ENCODE measurements at regions not wholly inside any gene's neighbourhood (a gene's known extent, or its start where the extent isn't known, plus 50 kb on each side); places are given as distances from the start of the nearest gene placed in this dataset.

- no peak overlapping the region for H3K4me3 ChIP-seq (ENCODE audit: insufficient read depth in 1 of 2, low read depth in 1 of 2, low read length in 2 of 2)
- H2AK5ac ChIP-seq (ENCODE audit: low read length, severe bottlenecking): no peak overlapping the region
- no peak overlapping the region for H2BK12ac ChIP-seq (ENCODE audit: low read length in 2 of 2)
- H3K23ac ChIP-seq (ENCODE audit: low read length in 2 of 2): no peak overlapping the region
- H3K27ac ChIP-seq (ENCODE audit: low read length, poor library complexity, severe bottlenecking): no peak overlapping the region
- no peak overlapping the region for H3K14ac ChIP-seq (ENCODE audit: low read length in 2 of 2)
- H2AFZ ChIP-seq (ENCODE audit: low read depth, low read length): no peak overlapping the region
- H3K79me1 ChIP-seq (replicated peaks; ENCODE audit: low read length, poor library complexity, severe bottlenecking): no peaks in the 10 kb centered on the region
- H4K8ac ChIP-seq (ENCODE audit: low read length): no peak overlapping the region
- no peak for DNase-seq
- no peaks in the 10 kb centered on the region for H3K27me3 ChIP-seq (ENCODE audit: control insufficient read depth in 1 of 2, insufficient read depth in 1 of 2, low read length in 2 of 2)
- no peak overlapping the region for H3K9ac ChIP-seq (ENCODE audit: low read length)
- H3K4me2 ChIP-seq (ENCODE audit: low read length, poor library complexity, severe bottlenecking): no peak overlapping the region
- H2BK5ac ChIP-seq (ENCODE audit: low read depth, low read length, poor library complexity, severe bottlenecking): no peak overlapping the region
- no peak overlapping the region for H2BK15ac ChIP-seq (ENCODE audit: low read depth, poor library complexity, severe bottlenecking)
- no peak overlapping the region for H3K18ac ChIP-seq (ENCODE audit: low read depth in 1 of 2, low read length in 2 of 2)
- H3K4me1 ChIP-seq (ENCODE audit: control insufficient read depth, insufficient read depth, low read depth, low read length): no peaks in the 10 kb centered on the region
- H2BK120ac ChIP-seq (ENCODE audit: low read depth, low read length): no peak overlapping the region
- H3K36me3 ChIP-seq (ENCODE audit: control insufficient read depth in 1 of 2, insufficient read depth in 2 of 2, low read depth in 1 of 2, low read length in 2 of 2): no peaks in the 10 kb centered on the region
- H4K91ac ChIP-seq (ENCODE audit: low read length): no peak overlapping the region
- 84% methylated on average over 17 of the region's 20 CpGs for WGBS
- H3K9me3 ChIP-seq (ENCODE audit: control insufficient read depth, low read length): no peaks in the 10 kb centered on the region
- no peak overlapping the region for H3K4ac ChIP-seq (ENCODE audit: low read depth in 1 of 2, low read length in 2 of 2)
These were observed 119.8 kb downstream of the XRCC2 start for GRCh38 chr7:152556013-152556755.

GRCh38 chr7:152553671-152554317, 118.0 kb upstream of the KMT2C start:
- no peak for DNase-seq
- Histone ChIP-seq H2BK15ac (ENCODE audit: low read depth, poor library complexity, severe bottlenecking) (no peak overlapping the region), H3K27ac (ENCODE audit: low read length, poor library complexity, severe bottlenecking) (no peak overlapping the region), H4K8ac (ENCODE audit: low read length) (no peak overlapping the region), H2BK5ac (ENCODE audit: low read depth, low read length, poor library complexity, severe bottlenecking) (no peak overlapping the region), H3K4me3 (ENCODE audit: insufficient read depth in 1 of 2, low read depth in 1 of 2, low read length in 2 of 2) (no peak overlapping the region), H2BK12ac (ENCODE audit: low read length in 2 of 2) (no peak overlapping the region), H3K9me3 (ENCODE audit: control insufficient read depth, low read length) (no peaks in the 10 kb centered on the region), H3K18ac (ENCODE audit: low read depth in 1 of 2, low read length in 2 of 2) (no peak overlapping the region), H3K27me3 (ENCODE audit: control insufficient read depth in 1 of 2, insufficient read depth in 1 of 2, low read length in 2 of 2) (peaks cover 0 to 5% of the 10 kb centered on the region in 2 experiments), H3K36me3 (ENCODE audit: control insufficient read depth in 1 of 2, insufficient read depth in 2 of 2, low read depth in 1 of 2, low read length in 2 of 2) (no peaks in the 10 kb centered on the region), H4K91ac (ENCODE audit: low read length) (no peak overlapping the region), H3K4me2 (ENCODE audit: low read length, poor library complexity, severe bottlenecking) (no peak overlapping the region), H3K14ac (ENCODE audit: low read length in 2 of 2) (no peak overlapping the region), H2AK5ac (ENCODE audit: low read length, severe bottlenecking) (no peak overlapping the region), H2BK120ac (ENCODE audit: low read depth, low read length) (no peak overlapping the region), H3K9ac (ENCODE audit: low read length) (no peak overlapping the region), H3K23ac (ENCODE audit: low read length in 2 of 2) (no peak overlapping the region), H3K4ac (ENCODE audit: low read depth in 1 of 2, low read length in 2 of 2) (no peak overlapping the region), H3K4me1 (ENCODE audit: control insufficient read depth, insufficient read depth, low read depth, low read length) (no peaks in the 10 kb centered on the region), H3K79me1 (replicated peaks; ENCODE audit: low read length, poor library complexity, severe bottlenecking) (no peaks in the 10 kb centered on the region), H2AFZ (ENCODE audit: low read depth, low read length) (no peak overlapping the region)
- WGBS: 66% methylated on average over 11 of the region's 17 CpGs

DNA sequence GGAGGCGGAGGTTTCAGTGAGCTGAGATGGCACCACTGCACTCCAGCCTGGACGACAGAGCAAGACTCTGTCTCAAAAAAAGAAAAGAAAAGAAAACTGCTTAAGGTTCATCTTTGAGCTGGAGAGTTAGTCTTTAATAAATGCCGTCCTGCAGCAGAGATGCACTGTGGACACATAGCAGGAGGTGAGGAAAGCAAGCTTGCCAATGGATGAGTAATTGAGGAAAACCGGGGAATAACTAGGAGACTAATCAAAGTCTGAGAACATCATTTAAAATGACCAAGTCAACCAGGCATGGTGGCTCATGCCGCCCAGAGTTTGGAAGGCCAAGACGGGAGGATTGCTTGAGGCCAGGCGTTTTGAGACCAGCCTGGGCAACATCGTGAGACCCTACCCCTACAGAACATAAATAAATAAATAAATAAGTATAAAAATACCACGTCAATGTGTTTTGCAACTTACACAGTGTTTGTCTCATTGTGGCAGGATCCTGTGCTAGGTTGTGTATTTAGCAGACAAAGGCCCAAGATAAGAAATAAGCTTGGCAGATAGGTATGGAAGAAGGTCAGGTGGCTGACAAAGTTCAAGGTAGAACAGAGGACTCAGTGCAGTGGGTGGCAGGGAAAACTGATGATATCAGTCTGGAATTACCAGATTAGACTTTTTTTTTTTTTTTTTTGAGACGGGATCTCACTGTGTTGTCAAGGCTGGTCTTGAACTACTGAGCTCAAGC, 115.7 kb upstream of the KMT2C start:
- H2BK5ac ChIP-seq (ENCODE audit: low read depth, low read length, poor library complexity, severe bottlenecking): no peak overlapping the region
- no peak overlapping the region for H2BK12ac ChIP-seq (ENCODE audit: low read length in 2 of 2)
- no peak overlapping the region for H3K14ac ChIP-seq (ENCODE audit: low read length in 2 of 2)

GRCh38 chr7:152544971-152545619, 109.3 kb upstream of the KMT2C start:
- H2BK15ac ChIP-seq (ENCODE audit: low read depth, poor library complexity, severe bottlenecking): no peak overlapping the region
- no peak overlapping the region for H4K91ac ChIP-seq (ENCODE audit: low read length)
- 58% methylated on average over 7 of the region's 13 CpGs for WGBS
- no peak overlapping the region for H3K23ac ChIP-seq (ENCODE audit: low read length in 2 of 2)
- H3K79me1 ChIP-seq (replicated peaks; ENCODE audit: low read length, poor library complexity, severe bottlenecking): no peaks in the 10 kb centered on the region
- no peak overlapping the region for H2BK12ac ChIP-seq (ENCODE audit: low read length in 2 of 2)
- no peak overlapping the region for H2AK5ac ChIP-seq (ENCODE audit: low read length, severe bottlenecking)
- no peak overlapping the region for H3K4me2 ChIP-seq (ENCODE audit: low read length, poor library complexity, severe bottlenecking)
- H3K36me3 ChIP-seq (ENCODE audit: control insufficient read depth in 1 of 2, insufficient read depth in 2 of 2, low read depth in 1 of 2, low read length in 2 of 2): no peaks in the 10 kb centered on the region
- no peak overlapping the region for H3K4me3 ChIP-seq (ENCODE audit: insufficient read depth in 1 of 2, low read depth in 1 of 2, low read length in 2 of 2)
- H2BK5ac ChIP-seq (ENCODE audit: low read depth, low read length, poor library complexity, severe bottlenecking): no peak overlapping the region
- no peak for DNase-seq
- no peak overlapping the region for H3K27ac ChIP-seq (ENCODE audit: low read length, poor library complexity, severe bottlenecking)
- H3K18ac ChIP-seq (ENCODE audit: low read depth in 1 of 2, low read length in 2 of 2): no peak overlapping the region
- H3K27me3 ChIP-seq (ENCODE audit: control insufficient read depth in 1 of 2, insufficient read depth in 1 of 2, low read length in 2 of 2): peaks cover 0 to 1% of the 10 kb centered on the region in 2 experiments
- no peak overlapping the region for H4K8ac ChIP-seq (ENCODE audit: low read length)
- no peak overlapping the region for H3K9ac ChIP-seq (ENCODE audit: low read length)
- no peak overlapping the region for H2AFZ ChIP-seq (ENCODE audit: low read depth, low read length)
- H3K4me1 ChIP-seq (ENCODE audit: control insufficient read depth, insufficient read depth, low read depth, low read length): no peaks in the 10 kb centered on the region
- H3K9me3 ChIP-seq (ENCODE audit: control insufficient read depth, low read length): no peaks in the 10 kb centered on the region
- H3K4ac ChIP-seq (ENCODE audit: low read depth in 1 of 2, low read length in 2 of 2): no peak overlapping the region
- H2BK120ac ChIP-seq (ENCODE audit: low read depth, low read length): no peak overlapping the region
- no peak overlapping the region for H3K14ac ChIP-seq (ENCODE audit: low read length in 2 of 2)

More for the DNA sequence above, 115.7 kb upstream of the KMT2C start:
- Histone ChIP-seq H3K9me3 (ENCODE audit: control insufficient read depth, low read length) (no peaks in the 10 kb centered on the region), H3K18ac (ENCODE audit: low read depth in 1 of 2, low read length in 2 of 2) (no peak overlapping the region), H2AK5ac (ENCODE audit: low read length, severe bottlenecking) (no peak overlapping the region), H3K4me1 (ENCODE audit: control insufficient read depth, insufficient read depth, low read depth, low read length) (no peaks in the 10 kb centered on the region), H3K36me3 (ENCODE audit: control insufficient read depth in 1 of 2, insufficient read depth in 2 of 2, low read depth in 1 of 2, low read length in 2 of 2) (no peaks in the 10 kb centered on the region), H3K79me1 (replicated peaks; ENCODE audit: low read length, poor library complexity, severe bottlenecking) (no peaks in the 10 kb centered on the region), H3K9ac (ENCODE audit: low read length) (no peak overlapping the region), H2BK120ac (ENCODE audit: low read depth, low read length) (no peak overlapping the region), H3K4me2 (ENCODE audit: low read length, poor library complexity, severe bottlenecking) (no peak overlapping the region), H3K4ac (ENCODE audit: low read depth in 1 of 2, low read length in 2 of 2) (no peak overlapping the region), H3K4me3 (ENCODE audit: insufficient read depth in 1 of 2, low read depth in 1 of 2, low read length in 2 of 2) (no peak overlapping the region), H3K27ac (ENCODE audit: low read length, poor library complexity, severe bottlenecking) (no peak overlapping the region), H2BK15ac (ENCODE audit: low read depth, poor library complexity, severe bottlenecking) (no peak overlapping the region), H3K27me3 (ENCODE audit: control insufficient read depth in 1 of 2, insufficient read depth in 1 of 2, low read length in 2 of 2) (peaks cover 0 to 5% of the 10 kb centered on the region in 2 experiments), H4K91ac (ENCODE audit: low read length) (no peak overlapping the region), H4K8ac (ENCODE audit: low read length) (no peak overlapping the region), H3K23ac (ENCODE audit: low read length in 2 of 2) (no peak overlapping the region), H2AFZ (ENCODE audit: low read depth, low read length) (no peak overlapping the region)
- WGBS: 88% methylated on average over 7 of the region's 10 CpGs
- no peak for DNase-seq

Data from mesenchymal stem cell (in vitro differentiated cells and primary cell).